DMS79 treated with DMSO at 0.1 percent for 48 hours (cell line): ENCODE measurements at regions not wholly inside any gene's neighbourhood (a gene's known extent, or its start where the extent isn't known, plus 50 kb on each side); places are given as distances from the start of the nearest gene placed in this dataset.
"Not testable (repeated sequence)": the region's sequence is repeated elsewhere in the genome, so short reads cannot be mapped to it uniquely, and the experiment has no call there.

ENCODE experiments used
- DNase-seq: peaks from one replicate; lab custom pipeline; 2025; lab: John Stamatoyannopoulos, UW

GRCh38 chr14:101247842-101248725, 313.2 kb upstream of the DIO3 start:
- DNase-seq: no peak

DNA sequence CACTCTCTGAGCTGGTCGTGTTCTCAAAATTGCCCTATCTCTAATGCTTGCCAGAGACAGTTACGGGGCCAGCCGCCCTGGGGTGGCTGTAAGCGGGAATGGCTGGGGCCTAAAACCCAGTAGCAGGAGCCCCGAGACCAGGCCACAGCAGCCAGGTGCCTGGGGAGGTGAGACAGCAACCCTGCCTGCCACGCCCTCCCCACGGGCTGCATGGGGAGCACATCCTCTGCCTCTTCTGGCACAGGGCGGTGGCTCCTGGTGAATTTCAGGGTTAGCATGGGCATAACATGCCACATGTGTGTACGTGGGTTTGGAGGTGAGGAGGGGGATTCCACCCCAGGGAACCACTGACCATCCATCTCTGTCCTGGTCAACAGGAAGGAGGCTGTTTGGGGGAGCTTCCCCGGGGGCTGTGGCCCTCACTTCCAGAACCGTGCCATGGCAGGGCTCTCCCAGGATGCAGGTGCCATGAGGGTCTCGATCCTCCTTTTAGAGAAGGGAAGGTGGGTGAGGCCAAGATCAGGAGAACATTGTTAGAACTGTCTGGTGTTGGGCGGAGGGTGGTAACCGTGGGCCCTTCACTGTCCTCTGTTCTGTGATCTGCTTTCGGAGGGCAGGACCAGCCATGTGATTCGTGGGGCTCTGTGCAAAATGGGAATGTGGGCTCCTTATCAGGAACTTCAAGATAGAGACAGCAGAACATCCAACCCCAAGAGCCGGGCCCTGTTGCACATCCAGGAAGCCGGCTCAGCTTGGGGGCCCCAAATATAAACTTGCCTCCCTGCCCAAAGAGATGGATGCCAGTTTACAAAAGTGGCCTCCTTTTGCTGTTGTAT, 312.2 kb upstream of the DIO3 start:
- DNase-seq: no peak

DNA sequence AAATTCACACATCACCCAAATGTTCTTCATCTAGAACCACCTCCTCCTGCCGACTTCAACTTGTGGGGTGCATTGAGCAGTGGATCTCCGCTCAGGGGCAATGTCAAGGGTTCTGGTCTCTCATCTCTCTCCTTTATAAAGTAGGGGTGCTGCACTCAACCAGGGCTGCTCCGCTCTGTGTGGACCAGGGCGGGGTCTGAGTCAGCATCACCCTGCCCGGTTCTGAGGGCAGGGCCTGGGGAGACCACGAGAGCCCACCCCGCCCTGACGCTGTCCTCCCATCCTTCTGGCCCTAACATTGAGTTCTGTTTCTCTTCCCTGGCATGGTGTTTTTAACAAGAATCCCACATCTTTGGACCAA, 311.6 kb upstream of the DIO3 start:
- no peak for DNase-seq

DNA sequence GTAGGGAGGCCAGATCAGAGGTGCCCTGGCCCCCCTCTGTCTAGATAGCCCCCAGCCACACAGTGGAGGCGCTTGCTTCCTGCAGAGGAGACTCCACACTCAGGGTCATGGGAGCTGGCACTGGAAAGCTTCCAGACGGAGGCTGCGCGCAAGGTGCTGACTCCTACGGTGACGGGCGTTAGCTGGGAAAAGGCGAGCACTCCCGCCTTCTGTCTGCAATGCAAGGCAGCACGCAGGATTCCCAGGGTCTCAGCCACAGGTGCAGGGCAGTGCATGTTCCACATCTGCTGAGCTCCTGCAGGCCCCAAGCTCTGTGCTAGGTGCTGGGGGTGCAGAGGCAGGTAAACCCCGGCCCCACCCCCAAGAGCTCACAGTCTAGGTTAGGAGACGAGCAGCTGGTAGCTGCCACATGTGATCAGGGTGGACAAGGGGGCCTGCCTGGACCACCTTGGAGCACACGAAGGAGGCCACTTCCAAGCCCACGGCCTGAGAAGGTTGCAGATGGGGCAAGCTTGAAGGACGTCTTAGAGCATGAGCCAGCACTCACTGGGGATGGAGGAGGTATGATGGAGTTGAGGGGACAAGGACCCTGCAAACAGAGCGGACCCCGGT, 310.9 kb upstream of the DIO3 start:
- DNase-seq: no peak

- DNase-seq: no peak
These were observed 310.1 kb upstream of the DIO3 start for GRCh38 chr14:101250948-101251811.

GRCh38 chr14:101251812-101252442, 309.4 kb upstream of the DIO3 start:
- no peak for DNase-seq

DNA sequence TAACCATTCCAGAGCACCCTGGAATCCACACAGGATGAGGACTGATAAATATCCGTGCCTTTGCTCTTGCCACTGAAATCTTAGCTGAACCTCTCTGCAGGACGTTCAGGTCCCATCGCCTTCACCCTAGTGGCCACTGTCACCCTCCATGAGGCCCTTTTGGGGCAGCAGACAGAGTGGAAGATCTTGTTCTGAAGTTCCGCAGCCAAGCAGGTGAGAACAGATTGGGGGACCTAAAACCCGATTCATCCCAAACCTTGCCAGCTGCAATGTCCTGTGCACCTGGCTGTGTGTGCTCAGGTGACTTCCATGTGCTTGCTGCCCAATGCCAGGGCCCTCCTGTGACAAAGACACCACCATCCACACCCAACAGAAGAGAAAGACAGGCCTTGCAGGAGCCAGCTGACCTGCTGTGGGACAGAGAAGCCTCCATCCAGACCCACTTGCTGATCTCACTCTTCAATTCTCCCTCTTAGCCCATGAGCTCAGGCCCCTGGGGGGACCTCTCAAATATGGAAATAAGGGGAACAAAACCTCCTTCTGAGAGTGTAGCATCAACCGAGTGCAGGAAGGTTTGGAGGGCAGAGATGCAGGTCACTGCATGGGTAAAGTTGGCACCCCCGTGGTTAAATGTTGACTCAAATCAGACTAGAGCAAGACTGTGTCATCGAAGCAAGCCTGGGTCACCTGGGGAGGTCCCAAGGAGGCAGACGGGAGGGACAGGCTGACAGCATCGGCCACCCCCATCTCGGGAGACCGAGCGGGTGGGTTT, 308.7 kb upstream of the DIO3 start:
- DNase-seq: no peak

GRCh38 chr14:101253948-101254347, 307.3 kb upstream of the DIO3 start:
- no peak for DNase-seq

GRCh38 chr14:101254805-101255764, 306.2 kb upstream of the DIO3 start:
- no peak for DNase-seq

- DNase-seq: no peak
These were observed 305.6 kb upstream of the DIO3 start for GRCh38 chr14:101255765-101256125.

- no peak for DNase-seq
These were observed 305.0 kb upstream of the DIO3 start for GRCh38 chr14:101256266-101256665.

GRCh38 chr14:101257551-101257950, 303.7 kb upstream of the DIO3 start:
- no peak for DNase-seq

GRCh38 chr14:101259748-101260147, 301.5 kb upstream of the DIO3 start:
- no peak for DNase-seq

DNA sequence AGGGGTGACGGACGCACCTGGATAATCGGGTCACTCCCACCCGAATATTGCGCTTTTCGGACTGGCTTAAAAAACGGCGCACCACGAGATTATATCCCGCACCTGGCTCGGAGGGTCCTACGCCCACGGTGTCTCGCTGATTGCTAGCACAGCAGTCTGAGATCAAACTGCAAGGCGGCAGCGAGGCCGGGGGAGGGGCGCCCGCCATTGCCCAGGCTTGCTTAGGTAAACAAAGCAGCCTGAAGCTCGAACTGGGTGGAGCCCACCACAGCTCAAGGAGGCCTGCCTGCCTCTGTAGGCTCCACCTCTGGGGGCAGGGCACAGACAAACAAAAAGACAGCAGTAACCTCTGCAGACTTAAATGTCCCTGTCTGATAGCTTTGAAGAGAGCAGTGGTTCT, 294.9 kb upstream of the DIO3 start:
- DNase-seq: not testable (repeated sequence)

DNA sequence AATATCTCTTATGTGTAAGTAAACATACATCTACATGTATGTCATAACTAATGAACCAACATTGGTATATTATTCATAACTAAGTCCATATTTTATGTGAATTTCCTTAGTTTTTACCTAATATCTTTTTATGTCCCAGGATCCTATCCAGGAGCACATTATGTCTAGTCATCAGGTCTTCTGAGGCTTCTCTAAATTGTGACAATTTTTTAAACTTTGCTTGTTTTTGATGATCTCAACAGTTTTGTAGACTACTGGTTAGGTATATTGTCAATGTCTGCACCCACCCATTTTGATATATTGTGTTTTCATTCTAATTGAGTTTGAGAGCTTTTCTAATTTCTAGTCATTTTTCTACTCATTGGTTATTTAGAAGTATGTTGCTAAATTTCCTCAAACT, 288.2 kb upstream of the DIO3 start:
- no peak for DNase-seq

- no peak for DNase-seq
These were observed 284.8 kb upstream of the DIO3 start for GRCh38 chr14:101276309-101277091.

DNA sequence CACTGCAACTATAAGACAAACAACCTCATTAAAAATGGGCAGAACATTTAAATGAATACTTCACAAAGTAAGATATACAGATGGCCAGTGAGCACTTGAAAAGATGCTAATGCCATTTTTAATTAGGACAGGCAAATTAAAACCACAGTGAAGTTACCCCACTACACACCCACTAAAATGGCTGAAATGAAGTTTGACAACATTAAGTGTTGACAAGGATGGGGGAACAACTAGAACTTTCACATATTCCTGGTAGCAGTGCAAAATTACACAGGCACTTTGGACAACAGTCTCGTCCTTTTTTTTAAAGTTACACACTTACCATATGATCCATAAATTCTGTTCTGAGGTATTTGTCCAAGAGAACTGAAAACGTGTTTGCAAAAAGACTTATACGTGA, 278.9 kb upstream of the DIO3 start:
- no peak for DNase-seq

DNA sequence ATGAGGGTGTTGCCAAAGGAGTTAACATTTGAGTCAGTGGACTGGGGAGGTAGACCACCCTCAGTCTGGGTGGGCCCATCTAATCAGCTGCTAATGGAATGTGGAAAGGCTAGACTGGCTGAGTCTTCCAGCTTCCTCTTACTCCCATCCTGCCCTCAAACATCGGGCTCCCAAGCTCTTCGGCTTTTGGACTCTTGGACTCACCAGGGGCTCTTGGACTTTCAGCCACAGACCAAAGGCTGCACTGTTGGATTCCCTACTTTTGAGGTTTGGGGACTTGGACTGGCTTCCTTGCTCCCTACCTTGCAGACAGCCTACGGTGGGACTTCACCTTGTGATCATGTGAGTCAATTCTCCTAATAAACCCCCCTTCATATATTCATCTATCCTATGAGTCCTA, 276.6 kb upstream of the DIO3 start:
- DNase-seq: no peak
